GM12874 (cell line): ENCODE measurements at regions not wholly inside any gene's neighbourhood (a gene's known extent, or its start where the extent isn't known, plus 50 kb on each side); places are given as distances from the start of the nearest gene placed in this dataset.

Source experiments
- CTCF ChIP-seq: IDR thresholded peaks from 2 replicates; pipeline ENCODE4 v1.5.1; 2011; ENCODE audit warnings: low read depth, mild to moderate bottlenecking, control low read depth, low read length, moderate library complexity; ENCODE audit not compliant: insufficient read depth

GRCh38 chr7:94173436-94173835, 169.3 kb upstream of the BET1 start:
- no peak for TF ChIP-seq CTCF

- no peak for TF ChIP-seq CTCF
Observed at GRCh38 chr7:94174375-94174774, 170.2 kb upstream of the BET1 start.

- no peak for TF ChIP-seq CTCF
Observed at GRCh38 chr7:94174956-94175355, 170.8 kb upstream of the BET1 start.

GRCh38 chr7:94176694-94177200, 172.6 kb upstream of the BET1 start:
- TF ChIP-seq CTCF = no peak

- TF ChIP-seq CTCF = no peak
Observed at GRCh38 chr7:94177441-94177840, 173.3 kb upstream of the BET1 start.

- no peak for TF ChIP-seq CTCF
Observed at GRCh38 chr7:94178230-94178629, 174.1 kb upstream of the BET1 start.

- TF ChIP-seq CTCF = no peak
Observed at GRCh38 chr7:94179466-94179865, 175.3 kb upstream of the BET1 start.

GRCh38 chr7:94182066-94182465, 177.9 kb upstream of the BET1 start:
- TF ChIP-seq CTCF = no peak
